GM12865 (cell line): ENCODE measurements at regions not wholly inside any gene's neighbourhood (a gene's known extent, or its start where the extent isn't known, plus 50 kb on each side); places are given as distances from the start of the nearest gene placed in this dataset.

Experiments
- DNase-seq: peaks from one replicate; pipeline ENCODE4 v3.0.0; 2010; ENCODE audit warnings: low read depth
- H3K4me3 ChIP-seq: 2 replicates; pipeline ENCODE4 v1.5.1; 2011; ENCODE audit warnings: mild to moderate bottlenecking, low read depth, low read length, control low read depth
- CTCF ChIP-seq: IDR thresholded peaks from 2 replicates; pipeline ENCODE4 v1.5.1; 2011; ENCODE audit warnings: low read length, control low read depth, low read depth, inconsistent platforms; ENCODE audit not compliant: insufficient read depth; ENCODE audit errors: missing control alignments

GRCh38 chr22:49091917-49092545 lies 735.6 kb downstream of the BRD1 start:
- no peak for DNase-seq
- TF ChIP-seq CTCF = no peak

GRCh38 chr22:49091451-49091850 lies 736.2 kb downstream of the BRD1 start:
- TF ChIP-seq CTCF = no peak
- no peak for DNase-seq
- H3K4me3 ChIP-seq = no peak overlapping the region

More at GRCh38 chr22:49091917-49092545, 735.6 kb downstream of the BRD1 start:
- no peak overlapping the region for H3K4me3 ChIP-seq

GRCh38 chr22:49090853-49091135 lies 736.9 kb downstream of the BRD1 start:
- TF ChIP-seq CTCF = no peak
- H3K4me3 ChIP-seq = no peak overlapping the region
- DNase-seq = no peak

- no peak for TF ChIP-seq CTCF
- no peak overlapping the region for H3K4me3 ChIP-seq
- no peak for DNase-seq
Observed at GRCh38 chr22:49090061-49090852, 737.4 kb downstream of the BRD1 start.

GRCh38 chr22:49088801-49089791 lies 738.6 kb downstream of the BRD1 start:
- H3K4me3 ChIP-seq = no peak overlapping the region
- no peak for DNase-seq
- no peak for TF ChIP-seq CTCF

- no peak overlapping the region for H3K4me3 ChIP-seq
- TF ChIP-seq CTCF = no peak
- no peak for DNase-seq
Observed at GRCh38 chr22:49087716-49088601, 739.7 kb downstream of the BRD1 start.
